ENCODE measurements at regions not wholly inside any gene's neighbourhood (a gene's known extent, or its start where the extent isn't known, plus 50 kb on each side); places are given as distances from the start of the nearest gene placed in this dataset.

DNA sequence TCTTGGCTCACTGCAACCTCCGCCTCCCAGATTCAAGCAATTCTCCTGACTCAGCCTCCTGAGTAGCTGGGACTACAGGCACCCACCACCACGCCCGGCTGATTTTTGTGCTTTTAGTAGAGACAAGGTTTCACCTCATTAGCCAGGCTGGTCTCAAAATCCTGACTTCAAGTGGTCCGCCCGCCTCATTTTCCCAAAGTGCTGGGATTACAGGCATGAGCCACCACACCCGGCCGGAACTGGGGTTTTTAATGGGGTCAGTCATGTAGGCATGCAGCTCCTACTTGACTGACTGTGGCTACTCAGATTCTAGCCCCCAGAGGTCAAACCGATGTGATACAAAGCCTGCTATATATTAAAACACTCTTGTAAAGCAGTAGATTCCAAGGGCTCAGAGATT is 631.7 kb downstream of the MAT2B start:
- Mint-ChIP-seq H3K27ac (no peak overlapping the region), H3K4me3 (no peak overlapping the region), H3K9me3 (peaks cover 0 to 10% (median 3%) of the 10 kb centered on the region in 7 donors), H3K27me3 (ENCODE audit: low read depth in 3 of 3) (no peaks in the 10 kb centered on the region), H3K36me3 (no peaks in the 10 kb centered on the region), H3K4me1 (no peaks in the 10 kb centered on the region)
- Histone ChIP-seq H3K4me2 (replicated peaks; ENCODE audit: extremely low read depth, low read length, poor library complexity, severe bottlenecking) (no peak overlapping the region), H3K27ac (ENCODE audit: low read depth in 1 of 2, low read length in 2 of 2) (no peak overlapping the region), H4K20me1 (ENCODE audit: insufficient read depth, low read length) (no peaks in the 10 kb centered on the region), H3K27me3 (ENCODE audit: control insufficient read depth in 2 of 2, insufficient read depth in 2 of 2, low read length in 2 of 2) (no peaks in the 10 kb centered on the region), H3K79me2 (ENCODE audit: insufficient read depth, low read length) (no peaks in the 10 kb centered on the region), H3K9me3 (replicated peaks in 1 of 2; ENCODE audit: control insufficient read depth in 1 of 2, insufficient read depth in 1 of 2, low read length in 2 of 2) (peaks cover 6 to 12% of the 10 kb centered on the region in 2 donors), H3K9ac (ENCODE audit: insufficient read depth, low read length, poor library complexity, severe bottlenecking) (no peak overlapping the region), H2AFZ (ENCODE audit: insufficient read depth, low read depth, low read length, poor library complexity, severe bottlenecking) (no peak overlapping the region), H3K36me3 (replicated peaks in 1 of 2; ENCODE audit: control insufficient read depth in 1 of 2, insufficient read depth in 2 of 2, low read length in 2 of 2) (no peaks in the 10 kb centered on the region), H3K4me3 (replicated peaks in 1 of 3; ENCODE audit: low read depth in 2 of 3, low read length in 3 of 3) (no peak overlapping the region), H3K4me1 (ENCODE audit: control insufficient read depth in 1 of 2, insufficient read depth in 2 of 2, low read length in 2 of 2) (no peaks in the 10 kb centered on the region)
- WGBS (ENCODE audit: insufficient coverage): 100% methylated on average over 7 of the region's 8 CpGs
- TF ChIP-seq, protein P1, sequence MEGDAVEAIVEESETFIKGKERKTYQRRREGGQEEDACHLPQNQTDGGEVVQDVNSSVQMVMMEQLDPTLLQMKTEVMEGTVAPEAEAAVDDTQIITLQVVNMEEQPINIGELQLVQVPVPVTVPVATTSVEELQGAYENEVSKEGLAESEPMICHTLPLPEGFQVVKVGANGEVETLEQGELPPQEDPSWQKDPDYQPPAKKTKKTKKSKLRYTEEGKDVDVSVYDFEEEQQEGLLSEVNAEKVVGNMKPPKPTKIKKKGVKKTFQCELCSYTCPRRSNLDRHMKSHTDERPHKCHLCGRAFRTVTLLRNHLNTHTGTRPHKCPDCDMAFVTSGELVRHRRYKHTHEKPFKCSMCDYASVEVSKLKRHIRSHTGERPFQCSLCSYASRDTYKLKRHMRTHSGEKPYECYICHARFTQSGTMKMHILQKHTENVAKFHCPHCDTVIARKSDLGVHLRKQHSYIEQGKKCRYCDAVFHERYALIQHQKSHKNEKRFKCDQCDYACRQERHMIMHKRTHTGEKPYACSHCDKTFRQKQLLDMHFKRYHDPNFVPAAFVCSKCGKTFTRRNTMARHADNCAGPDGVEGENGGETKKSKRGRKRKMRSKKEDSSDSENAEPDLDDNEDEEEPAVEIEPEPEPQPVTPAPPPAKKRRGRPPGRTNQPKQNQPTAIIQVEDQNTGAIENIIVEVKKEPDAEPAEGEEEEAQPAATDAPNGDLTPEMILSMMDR (IDR thresholded peaks at IDR 0.05): no peak
- intact Hi-C loops (cut with micrococcal nuclease): no loop called here
- no peak for DNase-seq

DNA sequence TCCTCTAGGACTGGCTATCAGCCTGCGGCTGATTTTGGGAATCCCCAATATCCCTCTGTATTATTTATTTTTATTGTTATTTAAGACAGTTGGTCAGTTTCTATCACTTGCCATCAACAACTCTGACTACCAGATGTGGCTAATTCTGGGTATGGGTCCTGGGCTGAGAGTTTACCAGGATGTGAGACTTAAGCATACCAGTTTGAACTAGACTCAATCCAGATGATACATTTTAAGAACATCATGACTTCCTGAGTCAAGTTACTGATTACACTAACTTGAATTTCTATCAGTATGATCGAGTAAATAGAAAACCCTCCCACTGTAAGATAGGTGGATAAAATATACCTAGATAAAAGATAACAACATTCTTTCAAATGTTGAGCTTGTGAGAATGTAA is 634.0 kb downstream of the MAT2B start:
- H3K27ac Mint-ChIP-seq: no peak overlapping the region
- no CpG with 5 or more reads among the region's 2 CpGs for WGBS (ENCODE audit: insufficient coverage)
- TF ChIP-seq, protein P1 (IDR thresholded peaks at IDR 0.05): no peak

More for the DNA sequence above, 634.0 kb downstream of the MAT2B start:
- no peaks in the 10 kb centered on the region for H3K4me1 Mint-ChIP-seq
- intact Hi-C loops (cut with micrococcal nuclease): no loop called here
- Histone ChIP-seq H3K9ac (ENCODE audit: insufficient read depth, low read length, poor library complexity, severe bottlenecking) (no peak overlapping the region), H4K20me1 (ENCODE audit: insufficient read depth, low read length) (no peaks in the 10 kb centered on the region), H3K27me3 (ENCODE audit: control insufficient read depth in 2 of 2, insufficient read depth in 2 of 2, low read length in 2 of 2) (no peaks in the 10 kb centered on the region), H3K27ac (ENCODE audit: low read depth in 1 of 2, low read length in 2 of 2) (no peak overlapping the region), H3K4me2 (replicated peaks; ENCODE audit: extremely low read depth, low read length, poor library complexity, severe bottlenecking) (no peak overlapping the region), H3K79me2 (ENCODE audit: insufficient read depth, low read length) (no peaks in the 10 kb centered on the region), H3K9me3 (replicated peaks in 1 of 2; ENCODE audit: control insufficient read depth in 1 of 2, insufficient read depth in 1 of 2, low read length in 2 of 2) (peaks cover 0 to 2% of the 10 kb centered on the region in 2 donors), H3K4me1 (ENCODE audit: control insufficient read depth in 1 of 2, insufficient read depth in 2 of 2, low read length in 2 of 2) (no peaks in the 10 kb centered on the region), H3K36me3 (replicated peaks in 1 of 2; ENCODE audit: control insufficient read depth in 1 of 2, insufficient read depth in 2 of 2, low read length in 2 of 2) (no peaks in the 10 kb centered on the region), H2AFZ (ENCODE audit: insufficient read depth, low read depth, low read length, poor library complexity, severe bottlenecking) (no peak overlapping the region), H3K4me3 (replicated peaks in 1 of 3; ENCODE audit: low read depth in 2 of 3, low read length in 3 of 3) (no peak overlapping the region)
- no peaks in the 10 kb centered on the region for H3K36me3 Mint-ChIP-seq
- no peak overlapping the region for H3K4me3 Mint-ChIP-seq
- no peak for DNase-seq
- H3K9me3 Mint-ChIP-seq: peaks cover 0 to 7% (median 2%) of the 10 kb centered on the region in 7 donors
- H3K27me3 Mint-ChIP-seq (ENCODE audit: low read depth in 3 of 3): no peaks in the 10 kb centered on the region

Measured in CD14-positive monocyte (primary cell).